ENCODE measurements at regions not wholly inside any gene's neighbourhood (a gene's known extent, or its start where the extent isn't known, plus 50 kb on each side); places are given as distances from the start of the nearest gene placed in this dataset.

DNA sequence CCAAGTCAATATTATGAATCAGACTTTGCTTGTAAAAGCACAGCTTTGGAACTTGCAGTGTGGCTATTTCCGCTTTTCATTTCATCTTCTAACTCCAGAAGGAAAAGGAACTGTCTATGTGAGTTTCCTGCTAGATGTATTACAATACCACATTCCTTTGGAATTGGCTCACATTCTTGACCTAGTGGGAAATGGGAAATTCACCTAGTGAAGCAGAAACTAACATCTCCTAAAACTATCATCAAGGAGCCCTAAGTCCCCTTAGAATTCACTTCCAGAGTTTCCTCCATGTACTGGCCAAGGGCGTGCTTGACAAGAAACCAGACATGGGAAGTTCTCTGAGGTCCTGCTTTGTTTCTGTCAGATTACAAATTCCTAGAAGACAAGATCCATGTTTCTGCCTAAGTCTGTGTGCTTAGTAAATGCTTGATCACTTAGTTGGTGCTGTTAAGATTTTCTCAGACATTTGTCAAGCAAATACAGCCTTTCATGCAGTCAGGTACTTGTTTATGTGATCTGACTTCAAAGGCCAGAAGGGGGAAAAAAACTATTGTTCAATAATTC is 275.7 kb upstream of the FN1 start:
- no peak for DNase-seq

DNA sequence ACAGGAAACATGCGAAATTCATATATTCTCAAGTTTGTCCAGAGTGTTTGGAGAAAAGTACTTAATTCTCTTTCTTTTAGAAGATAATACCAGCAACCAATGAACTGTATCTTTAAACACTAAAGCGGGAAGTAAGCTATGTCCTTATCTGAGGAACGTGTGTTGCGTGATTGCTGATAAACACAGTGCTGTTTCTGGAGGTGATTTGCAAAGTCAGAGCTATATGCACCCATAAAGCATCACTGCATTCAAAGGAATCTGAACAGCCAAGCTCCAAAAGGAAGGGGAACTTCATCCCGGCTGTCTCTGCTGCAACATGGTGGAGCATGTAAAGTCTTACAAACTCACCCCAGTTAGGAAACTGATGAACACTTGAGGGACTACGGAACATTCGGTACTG is 271.7 kb upstream of the FN1 start:
- no peak for DNase-seq

DNA sequence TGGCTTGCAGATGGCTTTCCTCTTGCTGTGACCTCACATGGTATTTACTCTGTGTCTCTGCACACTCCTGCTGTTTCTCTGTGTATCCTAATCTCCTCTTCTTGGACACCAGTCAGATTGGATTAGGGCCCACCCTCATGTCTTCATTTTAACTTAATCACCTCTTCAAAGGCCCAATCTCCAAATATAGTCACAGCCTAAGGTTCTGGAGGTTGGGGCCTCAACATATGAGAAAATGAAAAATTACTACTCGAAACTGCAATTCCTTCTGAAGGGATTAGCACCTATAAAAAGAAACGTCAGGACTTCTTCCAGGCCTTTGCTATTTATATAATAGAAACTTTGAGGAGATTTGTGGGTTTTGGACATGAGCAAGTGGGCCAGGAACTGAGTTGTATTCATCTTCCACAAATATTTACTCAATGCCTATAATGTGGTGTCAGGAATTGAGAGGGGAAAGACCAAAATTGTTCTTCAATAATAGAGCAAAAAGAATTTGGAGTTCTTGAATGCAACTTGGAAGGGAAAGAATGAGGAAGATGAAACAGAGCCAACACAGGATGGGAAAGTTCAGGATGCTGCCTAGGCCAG is 270.0 kb upstream of the FN1 start:
- no peak for DNase-seq

DNA sequence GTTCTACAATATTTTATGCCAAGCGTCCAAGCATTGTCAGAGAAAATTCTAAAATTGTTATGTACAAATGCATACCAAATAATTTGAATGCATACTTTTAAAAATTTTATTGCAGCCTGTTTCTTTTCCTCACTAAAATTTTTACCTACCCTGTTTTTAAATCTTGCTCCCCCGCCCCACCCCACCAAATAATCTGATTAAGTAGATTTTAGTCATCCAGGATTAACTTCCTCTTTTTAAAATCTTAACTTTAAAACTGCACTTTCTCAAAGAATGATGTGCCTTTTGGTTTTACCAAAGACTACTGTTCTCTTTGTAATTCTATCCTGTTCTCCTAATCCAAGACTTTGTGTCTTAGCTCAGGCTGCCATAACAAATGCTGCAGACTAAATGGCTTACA is 269.4 kb upstream of the FN1 start:
- no peak for DNase-seq

DNA sequence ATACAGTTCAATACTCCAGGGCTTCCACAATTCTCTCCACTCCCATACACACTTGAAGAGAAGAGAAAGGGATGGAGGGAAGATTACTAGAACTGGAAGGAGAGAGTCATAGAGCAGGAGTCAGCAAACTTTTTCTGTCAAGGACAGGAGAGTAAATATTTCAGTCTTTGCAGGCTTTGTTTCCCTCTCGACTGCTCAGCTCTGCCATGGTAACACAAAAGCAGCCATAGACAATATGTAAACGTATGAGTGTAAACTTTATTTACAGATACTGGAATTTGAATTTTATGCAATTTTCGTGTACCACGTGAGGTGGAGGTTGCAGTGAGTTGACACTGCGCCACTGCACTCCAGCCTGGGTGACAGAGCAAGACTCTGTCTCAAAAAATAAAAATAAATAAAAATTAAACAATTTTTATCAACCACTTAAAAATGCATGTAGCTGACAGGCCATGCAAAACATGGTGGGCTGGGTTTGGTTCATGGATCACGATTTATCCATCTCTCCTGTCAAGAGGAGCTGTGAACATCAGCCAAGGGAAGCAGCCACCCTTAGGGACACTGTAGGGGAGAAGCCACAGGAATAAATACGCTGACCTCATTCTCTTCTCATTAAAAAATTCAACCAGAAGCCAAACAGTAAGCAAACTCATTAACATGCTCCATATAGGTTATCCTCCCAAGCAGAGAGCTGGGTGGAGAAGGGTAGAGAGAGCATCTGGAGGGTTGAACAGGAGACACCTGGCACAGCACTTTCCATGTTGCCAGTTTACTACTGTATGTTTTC is 266.4 kb upstream of the FN1 start:
- no peak for DNase-seq

DNA sequence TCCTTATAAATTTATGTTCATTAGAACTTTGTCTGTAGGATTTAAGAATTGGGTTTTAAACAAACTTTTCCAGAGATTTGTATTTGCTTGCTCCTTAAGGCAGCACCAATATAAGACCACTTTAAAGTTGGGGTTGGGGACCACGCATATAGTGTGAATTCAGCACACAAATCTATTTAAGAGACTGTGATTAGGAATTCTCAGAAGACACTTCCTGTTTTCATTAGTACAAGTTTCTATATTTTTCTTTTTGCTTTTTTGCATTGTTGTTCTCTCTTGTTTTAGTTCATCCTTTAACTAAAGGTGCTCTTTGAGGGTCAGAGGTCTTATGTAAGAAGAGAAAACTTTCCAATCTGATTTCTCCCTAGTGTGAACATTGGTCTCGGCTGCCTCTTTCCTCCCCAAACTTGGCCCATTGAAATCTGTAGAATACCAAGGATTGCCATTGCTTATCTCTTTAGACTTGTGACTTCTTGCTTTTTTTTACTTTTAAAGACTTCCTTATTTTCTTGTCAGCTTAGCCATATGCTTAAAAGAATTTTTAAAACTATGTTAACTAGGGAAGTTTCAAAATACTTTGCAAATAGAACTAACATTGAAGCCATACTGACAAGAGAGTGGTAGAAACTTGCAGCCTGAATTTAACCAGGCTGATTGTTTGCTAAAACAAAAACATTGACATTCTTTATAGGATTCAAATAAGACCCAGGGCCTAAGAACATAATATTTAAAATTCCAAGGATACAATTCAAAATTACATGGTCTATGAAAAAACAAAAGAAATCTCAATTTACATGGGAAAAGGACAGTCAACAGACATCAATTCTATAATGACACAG is 264.1 kb upstream of the FN1 start:
- DNase-seq = no peak

DNA sequence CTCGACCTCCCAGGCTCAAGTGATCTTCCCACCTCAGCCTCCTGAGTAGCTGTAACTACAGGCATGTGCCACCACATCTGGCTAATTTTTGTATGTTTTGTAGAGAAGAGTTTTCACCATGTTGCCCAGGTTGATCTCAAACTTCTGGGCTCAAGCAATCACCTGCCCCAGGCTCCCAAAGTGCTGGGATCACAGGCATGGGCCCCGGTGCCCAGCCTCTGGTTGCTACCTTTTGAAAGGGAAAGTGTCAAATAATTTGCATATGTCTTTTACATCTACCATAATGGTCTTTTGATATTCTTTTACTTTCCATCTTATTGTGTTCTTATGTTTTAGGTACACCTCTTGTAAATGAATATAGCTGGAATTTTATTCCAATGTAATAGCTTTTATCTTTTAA is 263.1 kb upstream of the FN1 start:
- no peak for DNase-seq

DNA sequence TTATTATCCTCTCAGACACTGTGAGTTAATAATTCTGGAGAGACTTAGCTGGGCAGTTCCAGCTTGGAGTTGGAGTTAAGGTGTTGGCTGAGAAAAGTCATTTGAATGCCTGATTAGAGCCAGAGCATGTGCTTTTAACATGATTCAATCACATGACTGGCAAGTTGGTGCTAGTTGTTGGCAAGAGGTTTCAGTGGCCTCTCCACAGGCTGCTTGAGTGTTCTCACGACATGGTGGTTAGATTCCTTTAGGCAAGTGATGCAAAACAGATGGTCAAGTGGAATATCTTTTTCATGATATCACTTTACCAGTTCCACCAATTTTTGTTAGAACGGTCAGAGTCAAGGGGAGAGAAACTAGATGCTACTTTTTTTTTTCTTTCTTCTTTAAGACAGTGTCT is 262.7 kb upstream of the FN1 start:
- no peak for DNase-seq

DNA sequence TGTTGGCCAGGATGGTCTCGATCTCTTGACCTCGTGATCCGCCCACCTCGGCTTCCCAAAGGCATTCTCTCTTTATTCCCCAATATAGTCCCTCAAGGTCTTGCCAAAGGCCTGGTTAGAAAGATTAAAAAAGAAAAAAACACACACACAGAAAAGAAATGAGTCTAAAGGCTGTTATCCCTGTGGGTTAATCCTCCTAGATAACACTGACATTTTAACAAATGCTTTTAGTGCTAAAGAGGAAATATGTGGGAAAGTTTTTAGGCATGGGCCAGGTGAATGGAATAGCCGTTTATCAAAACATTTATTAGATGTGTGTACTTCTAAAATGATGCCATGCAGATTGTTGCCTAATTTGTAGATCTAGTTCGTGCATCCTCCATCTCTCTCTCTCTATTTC is 261.6 kb upstream of the FN1 start:
- no peak for DNase-seq

DNA sequence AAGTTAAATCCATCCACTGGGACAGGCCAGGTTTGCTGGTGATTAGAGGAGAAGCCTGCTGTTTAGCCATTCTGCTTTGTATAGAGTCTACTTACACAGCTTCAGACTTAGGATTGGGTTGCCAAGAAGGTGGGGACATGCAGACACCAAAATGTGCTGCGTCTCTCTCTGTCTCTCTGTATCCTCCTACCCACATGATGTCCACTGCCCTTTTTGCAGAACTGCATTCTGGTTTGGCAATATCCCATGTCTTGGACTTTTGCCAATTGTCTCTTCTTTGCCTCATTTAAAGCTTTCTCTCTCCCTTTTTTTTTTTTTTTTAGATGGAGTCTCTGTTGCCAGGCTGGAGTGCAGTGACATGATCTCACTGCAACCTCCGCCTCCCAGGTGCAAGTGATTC is 261.1 kb upstream of the FN1 start:
- DNase-seq = no peak

DNA sequence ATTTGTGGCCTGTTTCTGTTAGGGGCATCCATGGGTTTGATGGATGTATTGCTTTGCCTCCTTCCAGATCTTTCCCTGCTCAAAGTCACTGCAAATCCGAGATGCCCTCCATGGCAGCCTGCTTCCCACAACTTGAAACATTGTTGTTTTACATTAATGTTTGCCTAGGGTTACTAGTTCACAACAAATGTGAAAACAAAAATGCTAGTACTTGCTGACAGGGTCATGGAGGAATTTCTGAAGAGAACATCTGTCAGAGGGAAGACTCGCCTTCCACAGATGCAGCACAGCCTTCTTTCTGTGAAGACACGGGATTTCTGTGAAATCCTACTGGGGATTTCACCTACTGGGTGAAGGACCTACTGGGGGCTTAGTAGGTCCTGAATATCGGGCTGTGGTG is 260.0 kb upstream of the FN1 start:
- DNase-seq = no peak

DNA sequence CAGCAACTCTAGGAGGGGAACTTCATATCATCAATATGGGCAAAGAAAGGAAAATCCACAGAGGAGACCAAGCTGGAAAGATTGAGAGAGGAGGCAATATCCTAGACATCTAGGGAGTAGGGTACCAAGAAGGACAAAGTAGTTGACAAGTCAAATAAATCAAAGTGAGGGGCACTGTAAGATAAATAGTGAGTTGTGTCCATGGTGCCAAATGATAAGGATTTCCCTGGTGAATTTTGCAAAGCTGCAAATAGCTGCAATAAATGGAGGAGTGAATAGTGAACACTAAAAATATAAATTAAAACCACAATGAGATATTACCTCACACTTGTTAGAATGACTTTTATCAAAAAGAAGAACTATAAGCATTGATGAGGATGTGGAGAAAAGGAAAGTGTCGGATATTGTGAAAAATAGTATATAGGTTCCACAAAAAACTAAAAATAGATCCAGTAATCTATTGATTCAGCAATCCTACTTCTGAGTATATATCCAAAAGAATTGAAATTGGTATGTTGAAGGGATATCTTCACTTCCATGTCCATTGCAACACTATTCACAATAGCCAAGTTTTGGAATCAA is 258.2 kb upstream of the FN1 start:
- DNase-seq = no peak

DNA sequence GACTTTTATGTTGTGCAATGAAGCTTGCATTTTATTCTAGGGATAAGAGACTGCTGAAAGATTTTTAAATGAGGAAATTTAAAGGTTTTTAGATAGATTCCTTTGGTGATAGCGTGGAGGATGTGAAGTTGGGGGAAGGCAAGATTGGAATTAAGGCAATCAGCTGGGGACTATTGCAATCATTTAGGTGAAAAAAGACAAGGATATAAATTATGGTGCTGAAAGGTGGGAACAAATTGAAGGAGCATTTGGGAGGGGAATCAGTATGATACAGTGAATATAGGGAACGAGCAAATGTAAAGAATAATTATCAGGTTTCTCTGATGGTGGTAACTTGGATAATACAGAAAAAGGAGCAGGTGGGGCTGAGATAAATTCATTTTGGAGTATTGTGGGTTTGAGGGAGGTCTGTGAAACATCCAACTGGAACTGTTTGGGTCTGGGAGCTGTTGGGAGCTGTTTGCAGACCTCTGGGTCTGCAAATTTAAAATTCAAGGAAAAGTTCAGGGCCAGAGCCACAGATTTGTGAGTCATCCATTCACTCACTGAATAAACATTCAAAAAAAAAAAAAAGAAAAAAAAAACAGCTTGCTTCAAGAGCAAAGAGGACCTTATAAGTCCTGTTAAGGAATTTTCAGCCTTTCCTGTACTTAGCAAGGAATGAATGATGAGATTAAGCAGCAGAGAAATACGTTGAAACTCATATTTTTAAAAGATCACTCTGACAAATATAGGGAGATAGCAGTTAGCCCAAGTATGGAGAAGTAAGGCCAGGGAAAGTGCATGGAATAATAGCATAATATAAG is 257.5 kb upstream of the FN1 start:
- DNase-seq = no peak

DNA sequence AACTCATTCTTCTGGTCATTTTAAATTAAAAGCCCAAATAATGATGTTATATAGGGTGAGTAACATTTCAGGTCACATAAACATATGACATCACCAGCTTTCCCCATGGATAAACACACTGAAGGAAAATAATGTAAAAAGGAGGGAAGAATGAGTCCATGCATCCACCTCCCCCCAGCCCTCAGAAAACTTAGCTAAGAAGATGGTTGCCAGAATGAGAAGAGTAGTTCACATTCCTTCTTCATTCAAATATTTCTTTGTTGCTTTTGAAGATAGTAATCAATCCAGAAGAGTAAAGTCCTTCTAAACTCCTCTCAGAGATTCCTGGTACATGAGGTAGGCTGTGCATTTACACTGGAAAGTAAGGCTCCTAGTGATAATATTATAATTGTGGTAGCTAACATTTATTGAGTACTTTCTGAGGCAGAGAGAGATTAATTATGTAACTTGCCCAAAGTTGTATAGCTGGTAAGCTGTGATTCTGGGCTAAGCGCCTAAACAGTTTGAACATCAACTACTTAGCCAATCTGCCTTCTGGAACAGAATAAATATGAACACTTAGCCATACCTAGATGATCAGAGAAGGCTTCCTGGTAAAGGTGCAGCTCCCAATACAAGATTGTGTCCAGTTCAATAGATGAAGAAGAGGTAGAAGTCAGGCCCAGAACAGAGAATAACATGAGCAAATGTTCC is 256.7 kb upstream of the FN1 start:
- no peak for DNase-seq

DNA sequence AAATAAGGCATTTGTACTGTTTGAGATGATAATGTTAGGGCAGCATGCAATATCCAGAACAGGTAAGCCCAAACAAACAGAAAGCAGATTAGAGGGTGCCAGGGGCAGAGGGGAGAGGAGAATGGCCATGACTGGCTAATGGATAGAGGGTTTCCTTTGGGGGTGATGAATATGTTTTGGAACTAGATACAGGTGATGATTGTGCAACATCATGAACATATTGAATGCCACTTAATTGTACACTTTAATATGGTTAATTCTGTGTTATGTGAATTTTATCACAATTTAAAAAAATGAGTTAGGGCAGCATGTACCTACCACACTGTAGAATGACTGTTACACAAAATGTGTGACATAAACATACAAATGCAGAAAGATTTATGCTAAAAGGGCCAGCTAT is 255.5 kb upstream of the FN1 start:
- DNase-seq = no peak

DNA sequence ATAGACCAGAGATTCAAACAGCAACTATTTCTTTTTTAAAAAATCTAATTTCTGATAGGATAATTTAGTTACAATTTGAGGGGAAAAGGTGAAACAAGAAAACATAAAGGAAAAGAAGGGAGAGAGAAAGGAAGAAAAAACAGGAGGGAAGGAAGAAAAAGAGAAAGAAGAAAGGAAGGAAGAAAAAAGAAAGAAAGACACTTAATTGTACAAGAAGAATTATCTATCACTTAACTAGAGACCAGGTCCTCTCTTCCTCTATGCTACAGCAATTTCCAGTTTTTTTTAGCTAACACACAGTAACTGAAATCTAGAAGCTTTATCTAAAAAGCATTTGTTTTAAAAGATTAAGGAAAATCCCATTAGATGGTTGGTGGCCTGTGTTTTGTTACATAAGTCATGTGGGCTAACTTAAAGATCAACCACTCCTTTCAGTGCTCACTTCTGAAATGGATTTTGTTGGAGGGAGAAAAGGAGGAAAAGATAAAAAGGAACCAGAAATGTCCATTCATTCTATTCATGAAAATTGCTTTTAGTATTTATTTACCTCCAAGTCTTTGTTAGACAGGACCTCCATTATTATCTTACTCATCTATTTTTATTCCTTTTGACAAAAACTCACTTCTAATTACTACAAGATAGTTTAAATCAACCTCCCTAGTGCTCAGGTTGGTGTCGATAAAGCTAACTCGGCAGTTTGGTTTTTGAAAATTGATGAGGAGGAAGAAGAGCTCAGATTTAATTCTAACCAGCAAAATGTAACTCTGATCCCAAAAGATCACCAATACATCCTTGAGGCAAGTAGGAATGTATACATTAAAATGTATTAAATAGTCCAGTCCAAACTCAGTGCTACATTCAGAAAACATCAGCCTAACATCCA is 251.5 kb upstream of the FN1 start:
- no peak for DNase-seq

DNA sequence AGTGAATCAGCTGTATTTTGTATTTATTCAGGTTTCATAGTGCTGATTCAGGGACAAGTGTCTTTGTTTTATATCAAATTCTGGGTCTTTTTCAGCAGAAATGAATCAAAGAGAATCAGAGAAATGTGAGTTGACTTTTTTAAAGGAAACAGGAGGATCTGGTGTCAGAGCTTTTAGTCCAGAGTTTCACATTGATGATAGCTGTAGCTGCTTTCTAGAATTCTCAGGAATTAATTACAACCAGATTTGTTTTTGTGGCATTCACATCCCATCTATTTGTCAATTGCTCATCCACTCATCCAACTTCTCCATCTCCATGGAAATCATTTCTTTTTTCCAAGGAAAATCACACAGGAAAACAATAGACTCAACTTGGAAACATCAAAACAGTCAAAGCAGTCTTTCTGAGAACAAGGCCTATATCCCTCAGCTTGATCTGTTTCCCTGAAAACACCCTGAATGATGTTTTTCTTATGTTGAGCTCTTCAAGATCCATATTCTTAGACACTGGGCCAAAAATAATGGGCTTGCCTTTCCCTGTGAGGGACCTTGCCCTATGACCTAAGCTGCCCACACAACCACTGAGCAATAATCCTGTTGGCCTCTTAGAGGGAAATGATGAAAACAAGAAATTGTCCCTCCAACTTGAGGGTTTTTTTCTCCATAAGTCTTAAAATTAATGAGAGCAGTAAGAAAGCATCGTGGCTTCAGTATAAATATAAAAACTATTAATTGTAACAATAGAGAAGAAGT is 249.5 kb upstream of the FN1 start:
- DNase-seq = no peak

DNA sequence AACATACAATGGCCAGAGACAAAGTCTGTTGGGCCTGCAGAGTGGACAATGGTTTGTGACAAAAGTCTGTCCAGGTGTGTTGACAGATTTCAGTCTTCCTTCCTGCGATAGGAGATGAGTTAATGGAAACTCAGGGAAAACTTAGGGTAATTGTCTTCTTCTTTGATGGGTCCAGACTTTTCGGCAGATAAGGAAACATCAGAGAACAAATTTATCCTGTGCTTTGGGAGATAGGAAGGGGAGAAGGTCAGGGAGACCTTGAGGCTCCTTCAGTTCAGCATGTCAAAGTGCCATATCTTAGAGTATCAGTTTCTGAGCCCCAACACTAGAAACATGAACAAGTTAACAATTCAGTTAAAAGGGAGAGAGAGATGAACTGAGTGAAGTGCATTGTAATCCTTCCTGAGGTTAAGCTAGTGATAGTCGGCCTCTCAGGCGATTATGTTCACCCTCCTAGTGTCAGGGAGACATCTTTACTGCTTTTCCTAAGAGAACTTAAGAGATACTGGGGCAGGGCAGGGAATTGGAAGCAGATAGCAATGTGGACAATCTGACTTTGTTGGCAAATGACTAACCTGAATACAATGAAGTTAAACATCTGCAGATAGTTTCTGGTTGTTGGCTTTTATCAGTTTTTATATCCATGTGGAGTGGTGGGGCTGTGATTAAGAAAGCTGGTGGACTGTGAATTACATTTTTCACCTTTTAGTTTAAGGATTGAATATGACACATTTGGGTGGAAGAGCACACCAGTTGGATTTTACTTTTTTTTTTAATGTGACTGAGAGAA is 248.8 kb upstream of the FN1 start:
- DNase-seq = no peak

DNA sequence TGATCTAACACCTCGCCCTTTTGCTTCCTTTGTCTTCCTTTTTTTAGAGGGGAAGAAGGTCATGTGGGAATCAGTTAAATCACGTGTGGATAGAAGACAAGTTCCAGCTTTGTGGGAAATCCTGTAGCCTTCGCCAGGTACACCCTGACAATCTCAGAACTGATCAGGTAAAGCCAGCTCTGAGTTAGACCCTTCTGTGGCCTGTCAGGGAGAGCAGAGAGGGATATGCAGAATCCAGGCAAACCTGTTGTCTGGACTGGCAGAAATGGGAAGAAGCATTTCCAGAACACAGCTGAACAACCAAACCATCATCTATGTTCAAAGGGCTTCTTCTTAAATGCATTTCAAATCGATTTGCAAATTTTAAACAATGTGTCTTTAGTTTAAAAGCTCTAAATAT is 247.4 kb upstream of the FN1 start:
- DNase-seq = no peak

All from NCI-H2081 treated with DMSO at 0.1 percent for 48 hours (cell line).